NCI-H345 treated with DMSO at 0.1 percent for 48 hours (cell line): ENCODE measurements at regions not wholly inside any gene's neighbourhood (a gene's known extent, or its start where the extent isn't known, plus 50 kb on each side); places are given as distances from the start of the nearest gene placed in this dataset.
"Not testable (repeated sequence)": the region's sequence is repeated elsewhere in the genome, so short reads cannot be mapped to it uniquely, and the experiment has no call there.

Source experiments
- DNase-seq: peaks from one replicate; lab custom pipeline; 2025; ENCODE audit not compliant: unreplicated experiment; lab: John Stamatoyannopoulos, UW

GRCh38 chr9:33734941-33735835 is 60.2 kb upstream of the PRSS3 start:
- DNase-seq = not testable (repeated sequence)

DNA sequence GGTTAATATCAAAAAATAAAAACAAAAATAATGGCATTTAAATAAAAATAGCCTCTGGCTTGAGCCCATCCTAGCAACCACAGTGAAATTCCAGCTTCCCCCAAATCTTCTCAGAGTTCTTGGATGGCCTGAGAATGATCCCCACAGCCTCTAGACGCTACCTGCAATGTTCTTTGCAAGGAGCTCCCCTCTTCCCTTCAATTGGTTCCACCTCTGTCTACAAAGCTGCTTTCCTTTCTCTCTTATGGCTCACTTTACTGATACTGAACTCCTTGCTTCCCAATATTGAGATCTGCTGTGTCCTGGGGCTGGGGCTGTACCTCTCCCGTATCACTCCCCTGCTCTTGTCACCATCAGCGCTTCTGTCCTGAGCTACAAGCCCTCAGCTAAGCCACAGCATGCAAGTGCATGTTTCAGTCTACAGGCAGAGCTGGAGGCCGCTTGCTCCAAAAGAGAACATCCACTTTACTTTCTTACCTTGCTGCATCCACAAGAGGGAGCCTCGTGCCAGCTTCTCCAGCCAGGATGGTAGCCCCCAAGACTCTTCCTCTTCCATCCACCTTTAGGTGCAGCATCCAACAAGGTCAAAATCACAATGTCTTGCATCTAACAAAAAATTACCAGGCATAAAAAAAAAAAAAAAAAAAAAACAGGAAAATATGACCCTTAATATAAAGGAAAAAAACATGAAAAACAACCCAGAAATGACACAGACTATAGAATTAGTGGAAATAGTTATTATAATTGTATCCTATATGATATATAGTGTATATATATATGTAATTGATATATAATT is 57.4 kb upstream of the PRSS3 start:
- DNase-seq = peak; percentile 34

DNA sequence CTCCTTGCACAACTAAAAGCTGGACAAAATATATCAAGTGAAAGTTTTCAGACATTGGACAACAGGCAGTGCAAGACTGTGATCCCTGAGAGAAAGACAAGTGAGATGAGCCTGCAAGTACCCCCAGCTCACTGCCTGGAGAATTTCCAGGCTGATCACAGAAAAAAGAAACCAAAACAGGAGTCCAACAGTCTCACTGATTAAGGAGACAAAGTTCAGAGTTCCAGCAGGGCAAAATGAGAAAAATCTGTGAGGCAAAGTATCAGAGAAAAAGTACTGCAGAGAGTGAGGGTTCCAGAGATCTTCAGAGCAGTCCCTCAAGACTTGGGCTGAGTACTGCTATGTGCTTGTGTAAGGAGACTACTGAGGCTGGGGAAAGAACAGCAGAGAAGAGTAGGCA is 56.0 kb upstream of the PRSS3 start:
- DNase-seq = no peak

DNA sequence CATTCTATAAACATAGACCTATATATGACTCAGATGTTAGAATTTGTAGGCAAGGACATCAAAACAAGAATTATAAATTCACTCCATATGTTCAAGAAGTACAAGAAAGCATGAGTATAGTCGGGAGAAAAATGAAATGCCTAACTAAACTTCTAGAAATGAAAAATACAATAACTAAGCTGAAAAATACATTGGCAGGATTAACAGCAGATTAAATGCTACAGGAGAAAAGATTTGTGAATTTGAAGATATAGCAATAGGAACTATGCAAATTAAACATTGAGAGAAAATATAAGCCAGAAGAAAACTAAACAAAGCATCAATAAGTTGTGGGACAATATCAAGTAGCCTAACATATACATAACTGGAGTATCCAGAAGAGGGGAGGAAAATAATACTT is 55.3 kb upstream of the PRSS3 start:
- DNase-seq = no peak

GRCh38 chr9:33740958-33741357 is 54.4 kb upstream of the PRSS3 start:
- not testable (repeated sequence) for DNase-seq

DNA sequence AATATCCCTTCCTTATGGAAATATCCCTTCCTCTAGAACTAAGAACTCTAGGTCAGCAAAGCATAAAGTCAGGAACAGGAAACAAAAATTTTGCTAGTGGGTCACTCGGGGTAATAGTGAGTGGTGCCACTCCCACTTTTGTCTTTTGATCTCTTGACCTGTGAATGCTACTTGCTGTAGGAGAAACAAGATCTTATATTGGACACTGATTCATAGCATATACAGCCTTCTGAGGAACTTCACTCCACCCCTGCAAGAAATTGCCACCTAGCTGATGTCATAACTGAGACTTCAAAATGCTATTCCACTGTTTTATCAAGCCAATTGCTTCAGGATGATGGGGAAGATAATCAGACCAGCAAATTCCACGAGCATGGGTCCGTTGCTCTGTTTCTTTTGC is 53.3 kb upstream of the PRSS3 start:
- no peak for DNase-seq

- DNase-seq = no peak
These were observed 52.8 kb upstream of the PRSS3 start for GRCh38 chr9:33742519-33742918.
